Calu3 (cell line): ENCODE measurements at regions not wholly inside any gene's neighbourhood (a gene's known extent, or its start where the extent isn't known, plus 50 kb on each side); places are given as distances from the start of the nearest gene placed in this dataset.

Experiments used
- BruUV-seq: library from RNA; stranded (reverse); fragments of 400-500 nt; replicated peaks from 2 replicates; lab custom pipeline; 2021; lab: Mats Ljungman, UMichigan
- CTCF ChIA-PET: fragments of 300-600 bp; sonication (Branson Sonifier 250); formaldehyde crosslinking; loops from one replicate; lab custom pipeline; 2022; ENCODE audit warnings: antibody characterized with exemption; lab: Charles Lee
- DNase-seq: peaks from one replicate; pipeline ENCODE4 v3.0.0; 2022
- H3K27ac Mint-ChIP-seq: one replicate; pipeline ENCODE4 v1.8.0; 2022; ENCODE audit warnings: mixed read lengths; ENCODE audit not compliant: unreplicated experiment
- H3K27me3 Mint-ChIP-seq: one replicate; pipeline ENCODE4 v1.8.0; 2022; ENCODE audit warnings: mixed read lengths; ENCODE audit not compliant: unreplicated experiment
- H3K36me3 Mint-ChIP-seq: one replicate; pipeline ENCODE4 v1.8.0; 2022; ENCODE audit warnings: mild to moderate bottlenecking, moderate library complexity, mixed read lengths; ENCODE audit not compliant: insufficient read depth, unreplicated experiment
- H3K4me1 Mint-ChIP-seq: one replicate; pipeline ENCODE4 v1.8.0; 2022; ENCODE audit warnings: mild to moderate bottlenecking, low read depth, mixed read lengths; ENCODE audit not compliant: unreplicated experiment
- H3K4me3 Mint-ChIP-seq: one replicate; pipeline ENCODE4 v1.8.0; 2022; ENCODE audit warnings: mild to moderate bottlenecking, low read depth, moderate library complexity, mixed read lengths; ENCODE audit not compliant: unreplicated experiment
- H3K9me3 Mint-ChIP-seq: one replicate; pipeline ENCODE4 v1.8.0; 2022; ENCODE audit warnings: low read depth, mixed read lengths; ENCODE audit not compliant: unreplicated experiment
- intact Hi-C: fragments of 100-400 bp; cut with micrococcal nuclease; formaldehyde crosslinking; loops from one replicate; pipeline ENCODE4 v1.10.0; 2022; ENCODE audit not compliant: unreplicated experiment
- TF ChIP-seq, protein P1 (sequence below): fragments of 200-600 bp; IDR thresholded peaks from one replicate; pipeline ENCODE4 v1.8.0; 2022; ENCODE audit warnings: antibody characterized with exemption; ENCODE audit not compliant: unreplicated experiment

DNA sequence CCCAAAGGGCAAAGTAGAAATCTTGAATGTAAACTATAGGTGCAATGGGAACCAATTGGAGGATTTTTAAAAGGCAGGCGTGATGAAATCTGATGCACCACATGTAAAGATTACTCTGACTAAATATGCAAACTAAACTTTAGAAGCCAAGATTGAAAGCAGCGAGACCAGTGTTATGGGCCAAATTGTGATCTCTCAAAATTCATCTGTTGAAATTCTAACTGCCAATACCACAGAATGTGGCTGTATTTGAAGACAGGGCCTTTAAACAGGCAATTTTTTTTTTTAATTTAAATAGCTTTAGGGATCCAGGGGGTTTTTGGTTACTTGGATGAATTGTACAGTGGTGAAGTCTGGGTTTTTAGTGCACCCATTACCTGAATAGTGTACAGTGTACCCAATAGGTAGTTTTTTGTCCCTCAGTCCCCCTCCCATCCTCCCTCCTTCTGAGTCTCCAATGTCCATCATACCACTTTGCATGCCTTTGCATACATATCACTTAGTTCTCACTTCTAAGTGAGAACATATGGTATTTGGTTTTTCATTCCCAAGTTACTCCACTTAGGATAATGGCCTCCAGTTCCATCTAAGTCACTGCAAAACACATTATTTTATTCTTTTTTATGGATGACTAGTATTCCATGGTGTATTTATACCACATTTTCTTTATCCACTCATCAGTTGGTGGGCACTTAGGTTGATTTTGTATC, 69.7 kb downstream of the DRD1 start:
- no peak overlapping the region for H3K4me3 Mint-ChIP-seq
- BruUV-seq = no TSS peak
- no peak overlapping the region for H3K27ac Mint-ChIP-seq
- H3K9me3 Mint-ChIP-seq = peaks cover 16% of the 10 kb centered on the region
- no peaks in the 10 kb centered on the region for H3K27me3 Mint-ChIP-seq
- CTCF ChIA-PET = no interaction called here
- TF ChIP-seq, protein P1, sequence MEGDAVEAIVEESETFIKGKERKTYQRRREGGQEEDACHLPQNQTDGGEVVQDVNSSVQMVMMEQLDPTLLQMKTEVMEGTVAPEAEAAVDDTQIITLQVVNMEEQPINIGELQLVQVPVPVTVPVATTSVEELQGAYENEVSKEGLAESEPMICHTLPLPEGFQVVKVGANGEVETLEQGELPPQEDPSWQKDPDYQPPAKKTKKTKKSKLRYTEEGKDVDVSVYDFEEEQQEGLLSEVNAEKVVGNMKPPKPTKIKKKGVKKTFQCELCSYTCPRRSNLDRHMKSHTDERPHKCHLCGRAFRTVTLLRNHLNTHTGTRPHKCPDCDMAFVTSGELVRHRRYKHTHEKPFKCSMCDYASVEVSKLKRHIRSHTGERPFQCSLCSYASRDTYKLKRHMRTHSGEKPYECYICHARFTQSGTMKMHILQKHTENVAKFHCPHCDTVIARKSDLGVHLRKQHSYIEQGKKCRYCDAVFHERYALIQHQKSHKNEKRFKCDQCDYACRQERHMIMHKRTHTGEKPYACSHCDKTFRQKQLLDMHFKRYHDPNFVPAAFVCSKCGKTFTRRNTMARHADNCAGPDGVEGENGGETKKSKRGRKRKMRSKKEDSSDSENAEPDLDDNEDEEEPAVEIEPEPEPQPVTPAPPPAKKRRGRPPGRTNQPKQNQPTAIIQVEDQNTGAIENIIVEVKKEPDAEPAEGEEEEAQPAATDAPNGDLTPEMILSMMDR = no peak
- intact Hi-C loops = no loop called here
- H3K4me1 Mint-ChIP-seq = no peaks in the 10 kb centered on the region
- H3K36me3 Mint-ChIP-seq = no peaks in the 10 kb centered on the region
- DNase-seq = no peak

DNA sequence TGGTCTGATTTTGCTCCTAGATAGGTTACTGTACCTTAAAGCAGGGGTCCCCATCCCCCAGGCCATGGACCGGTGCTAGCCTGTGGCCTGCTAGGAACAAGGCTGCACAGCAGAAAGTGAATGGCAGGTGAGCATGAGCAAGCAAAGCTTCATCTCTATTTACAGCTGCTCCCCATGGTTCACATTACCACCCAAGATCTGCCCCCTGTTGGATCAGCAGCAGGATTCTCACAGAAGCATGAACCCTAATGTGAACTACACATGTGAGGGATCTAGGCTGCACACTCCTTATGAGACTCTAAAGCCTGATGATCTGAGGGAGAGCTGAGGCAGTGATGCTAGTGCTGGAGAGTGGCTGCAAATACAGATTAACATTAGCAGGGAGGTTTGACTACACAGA, 78.1 kb downstream of the DRD1 start:
- Mint-ChIP-seq H3K9me3 (peaks cover 9% of the 10 kb centered on the region), H3K27me3 (no peaks in the 10 kb centered on the region), H3K4me1 (no peaks in the 10 kb centered on the region), H3K36me3 (no peaks in the 10 kb centered on the region), H3K4me3 (no peak overlapping the region), H3K27ac (no peak overlapping the region)
- no peak for DNase-seq
- no TSS peak for BruUV-seq
- TF ChIP-seq, protein P1 = no peak
- CTCF ChIA-PET = no interaction called here
- intact Hi-C loops = no loop called here

DNA sequence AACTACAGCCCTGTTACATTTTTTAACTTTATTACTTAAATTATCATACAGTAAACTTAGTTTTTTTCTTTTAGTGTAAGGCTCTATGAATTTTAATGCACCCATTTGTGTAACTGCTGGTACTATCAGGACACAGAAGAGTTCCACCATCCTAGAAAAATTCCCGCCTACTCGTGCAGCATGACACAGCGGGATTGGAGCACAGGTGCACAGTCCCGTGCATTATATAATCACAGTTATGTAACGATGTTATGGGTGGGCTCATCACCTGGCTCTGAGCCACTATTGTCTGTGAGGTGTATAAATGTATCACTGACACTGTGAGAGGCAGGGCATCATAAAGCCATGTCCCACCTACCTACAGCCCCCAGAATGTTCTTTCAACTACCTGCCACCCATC, 80.7 kb downstream of the DRD1 start:
- Mint-ChIP-seq H3K9me3 (peaks cover 13% of the 10 kb centered on the region), H3K4me1 (no peaks in the 10 kb centered on the region), H3K27me3 (no peaks in the 10 kb centered on the region), H3K27ac (no peak overlapping the region), H3K4me3 (no peak overlapping the region), H3K36me3 (no peaks in the 10 kb centered on the region)
- CTCF ChIA-PET = no interaction called here
- no peak for DNase-seq
- intact Hi-C loops = no loop called here
- BruUV-seq = no TSS peak
- TF ChIP-seq, protein P1 = no peak

DNA sequence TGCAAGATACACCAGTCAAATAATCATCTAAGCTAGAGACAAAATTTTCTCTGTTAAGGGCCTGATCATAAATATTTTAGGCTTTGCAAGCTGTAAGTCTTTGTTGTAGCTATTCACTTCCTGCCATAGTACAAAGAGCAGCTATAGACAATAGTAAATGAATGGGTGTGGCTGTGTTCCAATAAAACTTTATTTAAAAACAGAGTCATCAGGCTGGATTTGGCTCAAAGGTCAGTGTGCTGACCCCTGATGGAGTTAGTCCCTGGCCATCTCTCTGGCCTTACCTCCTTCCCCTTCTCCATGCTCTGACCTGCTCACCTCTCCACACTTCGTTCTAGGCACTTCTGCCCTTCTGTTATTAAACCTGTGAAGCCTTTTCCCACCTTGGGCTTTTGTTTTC, 86.0 kb downstream of the DRD1 start:
- Mint-ChIP-seq H3K4me3 (no peak overlapping the region), H3K27me3 (no peaks in the 10 kb centered on the region), H3K36me3 (no peaks in the 10 kb centered on the region), H3K9me3 (peaks cover 18% of the 10 kb centered on the region), H3K4me1 (no peaks in the 10 kb centered on the region), H3K27ac (no peak overlapping the region)
- TF ChIP-seq, protein P1 = no peak
- CTCF ChIA-PET = no interaction called here
- DNase-seq = no peak
- no TSS peak for BruUV-seq
- intact Hi-C loops = no loop called here
